ENCODE measurements at regions not wholly inside any gene's neighbourhood (a gene's known extent, or its start where the extent isn't known, plus 50 kb on each side); places are given as distances from the start of the nearest gene placed in this dataset.

DNA sequence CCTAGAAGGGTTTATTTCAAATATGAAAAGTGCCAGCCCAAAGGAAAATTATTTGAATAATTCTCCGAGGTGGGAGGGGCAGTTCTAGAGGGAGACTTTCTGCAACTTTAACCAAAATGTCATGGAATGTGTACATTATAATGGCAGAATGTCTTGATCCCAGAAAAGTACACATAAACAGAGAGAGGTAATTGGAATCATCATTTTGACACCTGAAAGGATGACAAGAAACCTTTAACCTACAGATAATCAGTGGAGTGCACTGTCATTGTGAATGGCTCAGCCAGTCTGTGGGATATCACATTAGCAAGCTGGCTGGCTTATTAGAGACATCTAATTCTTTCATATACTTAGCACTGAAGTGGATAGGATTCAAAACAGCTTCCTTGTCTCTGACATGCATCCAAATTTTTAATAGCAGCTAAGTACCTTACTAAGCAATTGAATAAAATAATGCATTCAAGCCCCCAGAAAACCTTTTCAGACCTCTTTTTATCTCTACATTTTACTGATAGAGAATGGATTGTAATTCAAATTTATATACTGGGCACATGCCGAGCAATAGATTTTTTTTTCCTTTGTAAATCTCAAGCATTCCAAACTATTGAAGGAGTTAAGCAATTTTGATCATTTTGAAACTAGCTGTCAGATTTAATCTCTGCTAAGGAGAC is 468.6 kb downstream of the COG6 start:
- no peak overlapping the region for H3K27ac ChIP-seq (ENCODE audit: low read depth)
- H3K4me3 ChIP-seq, result no peak overlapping the region
- no peak overlapping the region for H3K27ac Mint-ChIP-seq
- H3K4me2 ChIP-seq, result no peak overlapping the region
- peaks cover 24% of the 10 kb centered on the region for H3K4me1 ChIP-seq (ENCODE audit: insufficient read depth)
- no peaks in the 10 kb centered on the region for H3K27me3 ChIP-seq (ENCODE audit: insufficient read depth)
- H3K27me3 Mint-ChIP-seq (ENCODE audit: insufficient read depth, low read depth, poor library complexity), result peaks cover 2% of the 10 kb centered on the region
- H2AFZ ChIP-seq, result no peak overlapping the region
- H3K4me1 Mint-ChIP-seq, result peaks cover 29% of the 10 kb centered on the region
- ATAC-seq (no peak), DNase-seq (ENCODE audit: low spot score) (no peak)
- H3K36me3 ChIP-seq (ENCODE audit: insufficient read depth), result no peaks in the 10 kb centered on the region
- H3K4me3 Mint-ChIP-seq, result no peak overlapping the region
- 0 out of 3 replicates have a peak, but pooled peaks cover under 1% of the 10 kb centered on the region for H3K36me3 Mint-ChIP-seq (ENCODE audit: low read depth)
- TF ChIP-seq EZH2 (IDR thresholded peaks at IDR 0.05; ENCODE audit: low read depth, unreplicated experiment) (no peak), JUNB (IDR thresholded peaks at IDR 0.05; ENCODE audit: unreplicated experiment) (no peak), ETS1 (IDR thresholded peaks at IDR 0.05) (no peak), NANOG (IDR thresholded peaks at IDR 0.05; ENCODE audit: borderline replicate concordance) (no peak), ZNF114 (CRISPR knock-in tag; IDR thresholded peaks at IDR 0.05) (no peak), STAT1 (IDR thresholded peaks at IDR 0.05; ENCODE audit: unreplicated experiment) (no peak), POLR2AphosphoS5 (IDR thresholded peaks at IDR 0.05; ENCODE audit: low read depth) (no peak), REST (IDR thresholded peaks at IDR 0.05; ENCODE audit: unreplicated experiment) (no peak), CREB1 (CRISPR knock-in tag; IDR thresholded peaks at IDR 0.05; ENCODE audit: low read depth) (no peak), ZNF331 (CRISPR knock-in tag; IDR thresholded peaks at IDR 0.05; ENCODE audit: low read depth) (no peak), EZH2phosphoT487 (IDR thresholded peaks at IDR 0.05; ENCODE audit: unreplicated experiment) (no peak)
- TF ChIP-seq, protein P1, sequence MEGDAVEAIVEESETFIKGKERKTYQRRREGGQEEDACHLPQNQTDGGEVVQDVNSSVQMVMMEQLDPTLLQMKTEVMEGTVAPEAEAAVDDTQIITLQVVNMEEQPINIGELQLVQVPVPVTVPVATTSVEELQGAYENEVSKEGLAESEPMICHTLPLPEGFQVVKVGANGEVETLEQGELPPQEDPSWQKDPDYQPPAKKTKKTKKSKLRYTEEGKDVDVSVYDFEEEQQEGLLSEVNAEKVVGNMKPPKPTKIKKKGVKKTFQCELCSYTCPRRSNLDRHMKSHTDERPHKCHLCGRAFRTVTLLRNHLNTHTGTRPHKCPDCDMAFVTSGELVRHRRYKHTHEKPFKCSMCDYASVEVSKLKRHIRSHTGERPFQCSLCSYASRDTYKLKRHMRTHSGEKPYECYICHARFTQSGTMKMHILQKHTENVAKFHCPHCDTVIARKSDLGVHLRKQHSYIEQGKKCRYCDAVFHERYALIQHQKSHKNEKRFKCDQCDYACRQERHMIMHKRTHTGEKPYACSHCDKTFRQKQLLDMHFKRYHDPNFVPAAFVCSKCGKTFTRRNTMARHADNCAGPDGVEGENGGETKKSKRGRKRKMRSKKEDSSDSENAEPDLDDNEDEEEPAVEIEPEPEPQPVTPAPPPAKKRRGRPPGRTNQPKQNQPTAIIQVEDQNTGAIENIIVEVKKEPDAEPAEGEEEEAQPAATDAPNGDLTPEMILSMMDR (conservative IDR thresholded peaks at IDR 0.05; ENCODE audit: low read depth in 2 of 2), result no peak
- TF ChIP-seq, protein P2, sequence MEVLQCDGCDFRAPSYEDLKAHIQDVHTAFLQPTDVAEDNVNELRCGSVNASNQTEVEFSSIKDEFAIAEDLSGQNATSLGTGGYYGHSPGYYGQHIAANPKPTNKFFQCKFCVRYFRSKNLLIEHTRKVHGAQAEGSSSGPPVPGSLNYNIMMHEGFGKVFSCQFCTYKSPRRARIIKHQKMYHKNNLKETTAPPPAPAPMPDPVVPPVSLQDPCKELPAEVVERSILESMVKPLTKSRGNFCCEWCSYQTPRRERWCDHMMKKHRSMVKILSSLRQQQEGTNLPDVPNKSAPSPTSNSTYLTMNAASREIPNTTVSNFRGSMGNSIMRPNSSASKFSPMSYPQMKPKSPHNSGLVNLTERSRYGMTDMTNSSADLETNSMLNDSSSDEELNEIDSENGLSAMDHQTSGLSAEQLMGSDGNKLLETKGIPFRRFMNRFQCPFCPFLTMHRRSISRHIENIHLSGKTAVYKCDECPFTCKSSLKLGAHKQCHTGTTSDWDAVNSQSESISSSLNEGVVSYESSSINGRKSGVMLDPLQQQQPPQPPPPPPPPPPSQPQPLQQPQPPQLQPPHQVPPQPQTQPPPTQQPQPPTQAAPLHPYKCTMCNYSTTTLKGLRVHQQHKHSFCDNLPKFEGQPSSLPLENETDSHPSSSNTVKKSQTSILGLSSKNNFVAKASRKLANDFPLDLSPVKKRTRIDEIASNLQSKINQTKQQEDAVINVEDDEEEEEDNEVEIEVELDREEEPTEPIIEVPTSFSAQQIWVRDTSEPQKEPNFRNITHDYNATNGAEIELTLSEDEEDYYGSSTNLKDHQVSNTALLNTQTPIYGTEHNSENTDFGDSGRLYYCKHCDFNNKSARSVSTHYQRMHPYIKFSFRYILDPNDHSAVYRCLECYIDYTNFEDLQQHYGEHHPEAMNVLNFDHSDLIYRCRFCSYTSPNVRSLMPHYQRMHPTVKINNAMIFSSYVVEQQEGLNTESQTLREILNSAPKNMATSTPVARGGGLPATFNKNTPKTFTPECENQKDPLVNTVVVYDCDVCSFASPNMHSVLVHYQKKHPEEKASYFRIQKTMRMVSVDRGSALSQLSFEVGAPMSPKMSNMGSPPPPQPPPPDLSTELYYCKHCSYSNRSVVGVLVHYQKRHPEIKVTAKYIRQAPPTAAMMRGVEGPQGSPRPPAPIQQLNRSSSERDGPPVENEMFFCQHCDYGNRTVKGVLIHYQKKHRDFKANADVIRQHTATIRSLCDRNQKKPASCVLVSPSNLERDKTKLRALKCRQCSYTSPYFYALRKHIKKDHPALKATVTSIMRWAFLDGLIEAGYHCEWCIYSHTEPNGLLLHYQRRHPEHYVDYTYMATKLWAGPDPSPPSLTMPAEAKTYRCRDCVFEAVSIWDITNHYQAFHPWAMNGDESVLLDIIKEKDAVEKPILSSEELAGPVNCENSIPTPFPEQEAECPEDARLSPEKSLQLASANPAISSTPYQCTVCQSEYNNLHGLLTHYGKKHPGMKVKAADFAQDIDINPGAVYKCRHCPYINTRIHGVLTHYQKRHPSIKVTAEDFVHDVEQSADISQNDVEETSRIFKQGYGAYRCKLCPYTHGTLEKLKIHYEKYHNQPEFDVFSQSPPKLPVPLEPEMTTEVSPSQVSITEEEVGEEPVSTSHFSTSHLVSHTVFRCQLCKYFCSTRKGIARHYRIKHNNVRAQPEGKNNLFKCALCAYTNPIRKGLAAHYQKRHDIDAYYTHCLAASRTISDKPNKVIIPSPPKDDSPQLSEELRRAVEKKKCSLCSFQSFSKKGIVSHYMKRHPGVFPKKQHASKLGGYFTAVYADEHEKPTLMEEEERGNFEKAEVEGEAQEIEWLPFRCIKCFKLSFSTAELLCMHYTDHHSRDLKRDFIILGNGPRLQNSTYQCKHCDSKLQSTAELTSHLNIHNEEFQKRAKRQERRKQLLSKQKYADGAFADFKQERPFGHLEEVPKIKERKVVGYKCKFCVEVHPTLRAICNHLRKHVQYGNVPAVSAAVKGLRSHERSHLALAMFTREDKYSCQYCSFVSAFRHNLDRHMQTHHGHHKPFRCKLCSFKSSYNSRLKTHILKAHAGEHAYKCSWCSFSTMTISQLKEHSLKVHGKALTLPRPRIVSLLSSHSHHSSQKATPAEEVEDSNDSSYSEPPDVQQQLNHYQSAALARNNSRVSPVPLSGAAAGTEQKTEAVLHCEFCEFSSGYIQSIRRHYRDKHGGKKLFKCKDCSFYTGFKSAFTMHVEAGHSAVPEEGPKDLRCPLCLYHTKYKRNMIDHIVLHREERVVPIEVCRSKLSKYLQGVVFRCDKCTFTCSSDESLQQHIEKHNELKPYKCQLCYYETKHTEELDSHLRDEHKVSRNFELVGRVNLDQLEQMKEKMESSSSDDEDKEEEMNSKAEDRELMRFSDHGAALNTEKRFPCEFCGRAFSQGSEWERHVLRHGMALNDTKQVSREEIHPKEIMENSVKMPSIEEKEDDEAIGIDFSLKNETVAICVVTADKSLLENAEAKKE (CRISPR knock-in tag; IDR thresholded peaks at IDR 0.05), result no peak
- peaks cover 3% of the 10 kb centered on the region; the same call in 2 of the 3 replicates for H3K9me3 Mint-ChIP-seq
- no peaks in the 10 kb centered on the region for H4K20me1 ChIP-seq (replicated peaks; ENCODE audit: insufficient read depth)
- no peaks in the 10 kb centered on the region for H3K79me2 ChIP-seq (replicated peaks; ENCODE audit: insufficient read depth)
- H3K9me2 ChIP-seq (ENCODE audit: insufficient read depth), result peaks cover 7% of the 10 kb centered on the region; the same call in 1 of the 2 replicates
- H3F3A ChIP-seq (replicated peaks; ENCODE audit: low read depth), result no peaks in the 10 kb centered on the region

Measured in GM23338 (cell line).